GM12878 (cell line): ENCODE measurements at regions not wholly inside any gene's neighbourhood (a gene's known extent, or its start where the extent isn't known, plus 50 kb on each side); places are given as distances from the start of the nearest gene placed in this dataset.

ENCODE experiments used
- ATAC-seq: fragments of 200-7000 bp; cut with Tn5 transposase; 3 replicates; pipeline ENCODE4 v1.9.1; 2020; ENCODE audit warnings: mild to moderate bottlenecking, moderate library complexity
- BruUV-seq: library from RNA; stranded (reverse); fragments of 400-500 nt; replicated peaks from 2 replicates; lab custom pipeline; 2021; lab: Mats Ljungman, UMichigan
- CTCF ChIA-PET: fragments of 300-600 bp; sonication (Branson Sonifier 250); formaldehyde crosslinking; extraction: SDS; loops from one replicate; lab custom pipeline; 2021; ENCODE audit warnings: inconsistent platforms; lab: Yijun Ruan, JAX
- POLR2A ChIA-PET: fragments of 350-600 bp; formaldehyde crosslinking; extraction: SDS; loops from one replicate; lab custom pipeline; 2021; ENCODE audit warnings: inconsistent platforms; lab: Charles Lee
- RAD21 ChIA-PET: fragments of 300-600 bp; sonication (Branson Sonifier 250); formaldehyde crosslinking; loops from one replicate; lab custom pipeline; 2023; ENCODE audit warnings: antibody characterized with exemption; ENCODE audit not compliant: unreplicated experiment; lab: Charles Lee
- SMC1A ChIA-PET: fragments of 300-600 bp; sonication (Branson Sonifier 250); formaldehyde crosslinking; loops from one replicate; lab custom pipeline; 2023; ENCODE audit not compliant: unreplicated experiment, uncharacterized antibody; lab: Charles Lee
- DNase-seq: peaks from one replicate; pipeline ENCODE4 v3.0.0-alpha.2; 2011; ENCODE audit warnings: low read depth, low spot score
- FAIRE-seq: peaks from 3 replicates; lab custom pipeline; 2011; peaks lifted over from hg19 to GRCh38; lab: Jason Lieb, UNC
- H2AFZ ChIP-seq: 2 replicates; pipeline ENCODE4 v1.6.0; 2011; ENCODE audit warnings: low read depth, low read length, control low read depth; ENCODE audit not compliant: control insufficient read depth
- H3K27ac ChIP-seq: 2 replicates; pipeline ENCODE4 v1.5.1; 2011; ENCODE audit warnings: control low read depth; ENCODE audit not compliant: control insufficient read depth, insufficient read depth
- H3K27me3 ChIP-seq, 2 experiments: replicated peaks in 1 of 2; 2 replicates each; pipeline versions ENCODE4 v1.6.0 to v1.6.1; 2011; ENCODE audit warnings: low read length in 1 of 2; ENCODE audit not compliant: control insufficient read depth in 2 of 2, insufficient read depth in 2 of 2
- H3K36me3 ChIP-seq, 2 experiments: 2 replicates each; pipeline ENCODE4 v1.5.1; 2011; ENCODE audit warnings: low read length in 1 of 2; ENCODE audit not compliant: control insufficient read depth in 2 of 2, insufficient read depth in 2 of 2
- H3K4me1 ChIP-seq: 2 replicates; pipeline ENCODE4 v1.6.1; 2011; ENCODE audit warnings: mild to moderate bottlenecking, low read length, moderate library complexity, mixed read lengths; ENCODE audit not compliant: control insufficient read depth, insufficient read depth
- H3K4me2 ChIP-seq: 2 replicates; pipeline ENCODE4 v1.6.0; 2011; ENCODE audit warnings: control low read depth; ENCODE audit not compliant: control insufficient read depth, insufficient read depth
- H3K4me3 ChIP-seq: fragments of 200-600 bp; sonication (generic); 2 replicates; pipeline ENCODE4 v1.5.1; 2016
- H3K79me2 ChIP-seq: 2 replicates; pipeline ENCODE4 v1.6.0; 2011; ENCODE audit warnings: low read length; ENCODE audit not compliant: control insufficient read depth, insufficient read depth
- H3K9ac ChIP-seq: 2 replicates; pipeline ENCODE4 v1.8.0; 2011; ENCODE audit warnings: low read length, control low read depth, mixed read lengths; ENCODE audit not compliant: control insufficient read depth, insufficient read depth
- H3K9me3 ChIP-seq: replicated peaks from 3 replicates; pipeline ENCODE4 v1.5.1; 2011; ENCODE audit warnings: mild to moderate bottlenecking, low read length; ENCODE audit not compliant: control insufficient read depth, insufficient read depth
- H4K20me1 ChIP-seq: 2 replicates; pipeline ENCODE4 v1.6.0; 2011; ENCODE audit not compliant: control insufficient read depth, insufficient read depth
- ATF2 ChIP-seq: IDR thresholded peaks from 2 replicates; pipeline ENCODE4 v1.6.1; 2012; ENCODE audit warnings: low read length, inconsistent platforms
- BCL3 ChIP-seq: IDR thresholded peaks from 2 replicates; pipeline ENCODE4 v1.6.1; 2011; ENCODE audit warnings: borderline replicate concordance, low read depth, mild to moderate bottlenecking, moderate library complexity, low read length; ENCODE audit not compliant: insufficient read depth, poor library complexity, severe bottlenecking
- CBX5 ChIP-seq: sonication (generic); IDR thresholded peaks from 2 replicates; pipeline ENCODE4 v1.6.1; 2016; ENCODE audit warnings: low read depth, moderate library complexity, mild to moderate bottlenecking, inconsistent platforms
- CEBPZ ChIP-seq: fragments of 150-350 bp; IDR thresholded peaks from 2 replicates; pipeline ENCODE4 v1.6.1; 2016; ENCODE audit warnings: low read depth, low read length
- CREB1 ChIP-seq: IDR thresholded peaks from 2 replicates; pipeline ENCODE4 v1.6.1; 2012; ENCODE audit warnings: low read depth, mild to moderate bottlenecking, inconsistent platforms
- FOXK2 ChIP-seq: fragments of 450-650 bp; IDR thresholded peaks from 2 replicates; pipeline ENCODE4 v1.6.1; 2017; ENCODE audit warnings: mild to moderate bottlenecking, moderate library complexity
- GABPA ChIP-seq: IDR thresholded peaks from 2 replicates; pipeline ENCODE4 v1.6.1; 2014; ENCODE audit warnings: antibody characterized with exemption, low read depth, mild to moderate bottlenecking, inconsistent platforms
- IKZF1 ChIP-seq: fragments of 450-650 bp; conservative IDR thresholded peaks from 2 replicates; pipeline ENCODE4 v1.6.1; 2017; ENCODE audit warnings: antibody characterized with exemption, mild to moderate bottlenecking
- JUNB ChIP-seq: IDR thresholded peaks from 2 replicates; pipeline ENCODE4 v1.6.1; 2016; ENCODE audit warnings: antibody characterized with exemption, mild to moderate bottlenecking
- JUND ChIP-seq: IDR thresholded peaks from 2 replicates; pipeline ENCODE4 v1.6.1; 2012; ENCODE audit warnings: low read depth, mild to moderate bottlenecking, low read length, improper control_type of control experiment, moderate library complexity
- NR2C2 ChIP-seq: IDR thresholded peaks from 2 replicates; pipeline ENCODE4 v1.6.1; 2011; ENCODE audit warnings: borderline replicate concordance, low read depth; ENCODE audit not compliant: control insufficient read depth, insufficient read length
- NRF1 ChIP-seq: conservative IDR thresholded peaks from 2 replicates; pipeline ENCODE4 v1.6.1; 2011; ENCODE audit warnings: mild to moderate bottlenecking, low read depth, low read length, improper control_type of control experiment
- PML ChIP-seq: IDR thresholded peaks from 2 replicates; pipeline ENCODE4 v1.6.1; 2012; ENCODE audit warnings: low read length, inconsistent platforms
- RELA ChIP-seq: fragments of 450-650 bp; IDR thresholded peaks from 2 replicates; pipeline ENCODE4 v1.8.0; 2014; ENCODE audit warnings: borderline replicate concordance; ENCODE audit not compliant: partially characterized antibody
- SKIL ChIP-seq: fragments of 450-650 bp; IDR thresholded peaks from 2 replicates; pipeline ENCODE4 v1.6.1; 2017; ENCODE audit warnings: mild to moderate bottlenecking, low read depth, inconsistent platforms; ENCODE audit not compliant: poor library complexity, severe bottlenecking
- SMC3 ChIP-seq: IDR thresholded peaks from 2 replicates; pipeline ENCODE4 v1.6.1; 2011; ENCODE audit warnings: low read length, improper control_type of control experiment, borderline replicate concordance
- SP1 ChIP-seq: IDR thresholded peaks from one replicate; pipeline ENCODE4 v1.6.1; 2011; ENCODE audit warnings: low read depth, low read length
- WGBS: methylation state at CpG from one replicate; pipeline ENCODE4 v1.1.6; 2016; ENCODE audit warnings: low lambda C conversion rate; ENCODE audit not compliant: insufficient replicate concordance, insufficient coverage; ENCODE audit errors: missing lambda C conversion rate; 5-methylcytosine and 5-hydroxymethylcytosine counted together
- in situ Hi-C: fragments of 300-500 bp; cut with MboI; formaldehyde crosslinking; loops from 9 replicates; pipeline ENCODE4 v1.14.3; 2018; ENCODE audit warnings: mixed read lengths
- intact Hi-C: fragments of 100-400 bp; cut with micrococcal nuclease; formaldehyde crosslinking; loops from one replicate; pipeline ENCODE4 v1.14.2; 2022; ENCODE audit not compliant: unreplicated experiment

GRCh38 chr4:171181090-171181489 lies 632.1 kb upstream of the GALNTL6 start:
- FAIRE-seq = no peak

More at GRCh38 chr4:171181090-171181489, 632.1 kb upstream of the GALNTL6 start:
- H3K27me3 ChIP-seq = no peaks in the 10 kb centered on the region
- no peak overlapping the region for H3K4me3 ChIP-seq
- RAD21 ChIA-PET = interaction anchor here (0.6 kb wide), 1 partner anchor 885 kb away, joined by 3 read pairs; no protein-coding TSS in a partner anchor
- H3K9me3 ChIP-seq = no peaks in the 10 kb centered on the region
- no peak for ATAC-seq
- in situ Hi-C loops (no loop called here), intact Hi-C loops (loop anchor here (10.0 kb wide), 1 partner anchor 596 kb away; no protein-coding TSS in a partner anchor)
- WGBS = 88% methylated on average over 1 of the region's 1 CpG
- H3K36me3 ChIP-seq = no peaks in the 10 kb centered on the region
- no peaks in the 10 kb centered on the region for H4K20me1 ChIP-seq
- no peak overlapping the region for H3K4me2 ChIP-seq
- no TSS peak for BruUV-seq
- no peaks in the 10 kb centered on the region for H3K79me2 ChIP-seq
- H3K27ac ChIP-seq = no peak overlapping the region
- POLR2A ChIA-PET = no interaction called here
- no peak overlapping the region for H2AFZ ChIP-seq
- SMC1A ChIA-PET = no interaction called here
- H3K9ac ChIP-seq = no peak overlapping the region
- H3K4me1 ChIP-seq = no peaks in the 10 kb centered on the region
- DNase-seq = no peak
- TF ChIP-seq RELA (no peak), JUND (no peak), JUNB (no peak), NR2C2 (no peak), GABPA (no peak), SMC3 (no peak), IKZF1 (no peak), CBX5 (no peak), BCL3 (no peak), CEBPZ (no peak), FOXK2 (no peak), CREB1 (no peak), NRF1 (no peak), SKIL (no peak), PML (no peak), ATF2 (no peak), SP1 (no peak)
- TF ChIP-seq, all 136 proteins: peak for 0
- CTCF ChIA-PET = no interaction called here
